ENCODE measurements at regions not wholly inside any gene's neighbourhood (a gene's known extent, or its start where the extent isn't known, plus 50 kb on each side); places are given as distances from the start of the nearest gene placed in this dataset.

DNA sequence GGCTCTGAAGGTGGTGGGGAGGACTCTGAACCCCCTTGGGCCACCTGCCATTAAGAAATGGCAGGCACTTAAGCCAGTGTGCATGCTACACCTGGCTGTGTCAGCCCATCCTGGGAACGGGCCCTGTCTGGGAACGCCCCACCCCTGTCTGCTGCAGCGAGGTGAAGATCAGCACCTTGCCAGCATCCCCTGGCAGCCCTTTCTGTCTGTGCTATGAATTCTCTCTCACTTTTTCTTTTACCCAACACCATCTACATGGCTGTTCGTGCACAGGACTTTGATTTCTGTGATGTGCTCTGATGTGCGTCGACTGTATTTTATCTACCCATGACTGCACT is 452.9 kb upstream of the B3GAT1 start:
- no peak for ATAC-seq (ENCODE audit: low read depth)
- TF ChIP-seq, protein P1, sequence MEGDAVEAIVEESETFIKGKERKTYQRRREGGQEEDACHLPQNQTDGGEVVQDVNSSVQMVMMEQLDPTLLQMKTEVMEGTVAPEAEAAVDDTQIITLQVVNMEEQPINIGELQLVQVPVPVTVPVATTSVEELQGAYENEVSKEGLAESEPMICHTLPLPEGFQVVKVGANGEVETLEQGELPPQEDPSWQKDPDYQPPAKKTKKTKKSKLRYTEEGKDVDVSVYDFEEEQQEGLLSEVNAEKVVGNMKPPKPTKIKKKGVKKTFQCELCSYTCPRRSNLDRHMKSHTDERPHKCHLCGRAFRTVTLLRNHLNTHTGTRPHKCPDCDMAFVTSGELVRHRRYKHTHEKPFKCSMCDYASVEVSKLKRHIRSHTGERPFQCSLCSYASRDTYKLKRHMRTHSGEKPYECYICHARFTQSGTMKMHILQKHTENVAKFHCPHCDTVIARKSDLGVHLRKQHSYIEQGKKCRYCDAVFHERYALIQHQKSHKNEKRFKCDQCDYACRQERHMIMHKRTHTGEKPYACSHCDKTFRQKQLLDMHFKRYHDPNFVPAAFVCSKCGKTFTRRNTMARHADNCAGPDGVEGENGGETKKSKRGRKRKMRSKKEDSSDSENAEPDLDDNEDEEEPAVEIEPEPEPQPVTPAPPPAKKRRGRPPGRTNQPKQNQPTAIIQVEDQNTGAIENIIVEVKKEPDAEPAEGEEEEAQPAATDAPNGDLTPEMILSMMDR (IDR thresholded peaks at IDR 0.05; ENCODE audit: poor library complexity, severe bottlenecking): no peak
- H3K27me3 ChIP-seq (ENCODE audit: insufficient read depth, poor library complexity, severe bottlenecking): peaks cover 13% of the 10 kb centered on the region

GRCh38 chr11:134864233-134864967 is 452.4 kb upstream of the B3GAT1 start:
- no peak for ATAC-seq (ENCODE audit: low read depth)
- TF ChIP-seq, protein P1 (IDR thresholded peaks at IDR 0.05; ENCODE audit: poor library complexity, severe bottlenecking): no peak
- Histone ChIP-seq H3K27me3 (ENCODE audit: insufficient read depth, poor library complexity, severe bottlenecking) (peaks cover 13% of the 10 kb centered on the region), H3K9me3 (ENCODE audit: severe bottlenecking) (no peaks in the 10 kb centered on the region), H3K4me1 (ENCODE audit: insufficient read depth, poor library complexity, severe bottlenecking) (no peaks in the 10 kb centered on the region), H3K4me3 (ENCODE audit: severe bottlenecking) (no peak overlapping the region), H3K36me3 (ENCODE audit: low read depth) (no peaks in the 10 kb centered on the region), H3K27ac (ENCODE audit: poor library complexity, severe bottlenecking) (no peak overlapping the region)
- no peak for DNase-seq (ENCODE audit: low spot score)

More for the DNA sequence above, 452.9 kb upstream of the B3GAT1 start:
- Histone ChIP-seq H3K4me3 (ENCODE audit: severe bottlenecking) (no peak overlapping the region), H3K4me1 (ENCODE audit: insufficient read depth, poor library complexity, severe bottlenecking) (no peaks in the 10 kb centered on the region), H3K27ac (ENCODE audit: poor library complexity, severe bottlenecking) (no peak overlapping the region), H3K9me3 (ENCODE audit: severe bottlenecking) (no peaks in the 10 kb centered on the region), H3K36me3 (ENCODE audit: low read depth) (no peaks in the 10 kb centered on the region)
- DNase-seq (ENCODE audit: low spot score): no peak

DNA sequence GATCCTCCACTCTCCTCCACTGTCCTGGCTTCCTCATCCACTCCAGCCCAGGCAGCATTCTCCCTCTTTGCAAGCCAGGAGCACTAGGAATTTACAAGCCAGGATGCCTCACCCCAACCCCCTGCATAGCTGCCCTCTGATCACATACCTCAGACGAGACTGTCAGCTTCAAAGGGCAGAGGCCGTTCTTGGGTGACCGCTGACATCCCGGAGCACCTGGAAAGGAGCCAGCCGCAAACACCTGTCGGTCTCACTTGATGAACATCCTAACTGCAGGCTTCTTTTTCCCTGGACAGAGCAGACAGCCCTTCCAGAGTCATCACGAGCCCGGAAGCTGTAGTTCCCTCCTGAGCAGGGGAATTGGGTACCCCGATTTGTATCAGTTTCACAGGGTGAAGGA is 451.3 kb upstream of the B3GAT1 start:
- Histone ChIP-seq H3K4me3 (ENCODE audit: severe bottlenecking) (no peak overlapping the region), H3K4me1 (ENCODE audit: insufficient read depth, poor library complexity, severe bottlenecking) (no peaks in the 10 kb centered on the region), H3K36me3 (ENCODE audit: low read depth) (no peaks in the 10 kb centered on the region), H3K27ac (ENCODE audit: poor library complexity, severe bottlenecking) (no peak overlapping the region), H3K9me3 (ENCODE audit: severe bottlenecking) (no peaks in the 10 kb centered on the region), H3K27me3 (ENCODE audit: insufficient read depth, poor library complexity, severe bottlenecking) (peaks cover 13% of the 10 kb centered on the region)
- ATAC-seq (ENCODE audit: low read depth) (no peak), DNase-seq (ENCODE audit: low spot score) (no peak)
- TF ChIP-seq, protein P1 (IDR thresholded peaks at IDR 0.05; ENCODE audit: poor library complexity, severe bottlenecking): no peak

DNA sequence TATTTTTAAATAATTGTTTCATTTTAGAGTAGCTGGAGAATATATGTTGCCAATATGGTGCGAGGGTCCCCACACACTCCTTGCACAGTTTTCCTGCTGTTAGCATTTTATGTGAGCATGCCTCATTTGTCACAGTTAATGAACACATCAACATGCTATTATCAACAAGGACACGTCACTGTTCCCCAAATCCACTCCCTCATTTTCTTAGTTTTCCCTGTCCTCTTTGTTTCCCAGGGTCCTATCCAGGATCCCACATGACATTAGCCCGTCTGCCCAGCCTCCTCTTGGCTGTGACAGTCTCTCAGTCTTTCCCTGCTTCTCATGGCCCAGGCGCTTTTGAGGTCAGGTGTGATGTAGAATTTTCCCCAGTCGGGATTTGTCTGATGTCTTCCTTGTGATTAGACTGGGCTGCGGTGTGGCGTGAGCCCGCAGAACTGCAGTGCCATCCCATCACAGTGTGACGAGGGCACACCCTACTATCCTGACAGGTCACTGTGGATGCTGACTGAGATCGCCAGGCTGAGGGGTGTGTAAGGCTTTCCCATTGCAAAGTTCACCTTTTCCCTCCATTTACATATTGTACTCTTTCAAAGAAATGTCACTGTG is 450.6 kb upstream of the B3GAT1 start:
- no peak overlapping the region for H3K27ac ChIP-seq (ENCODE audit: poor library complexity, severe bottlenecking)
- no peaks in the 10 kb centered on the region for H3K4me1 ChIP-seq (ENCODE audit: insufficient read depth, poor library complexity, severe bottlenecking)
- H3K4me3 ChIP-seq (ENCODE audit: severe bottlenecking): no peak overlapping the region
- H3K9me3 ChIP-seq (ENCODE audit: severe bottlenecking): no peaks in the 10 kb centered on the region
- TF ChIP-seq, protein P1 (IDR thresholded peaks at IDR 0.05; ENCODE audit: poor library complexity, severe bottlenecking): no peak
- DNase-seq (ENCODE audit: low spot score) (no peak), ATAC-seq (ENCODE audit: low read depth) (no peak)
- H3K27me3 ChIP-seq (ENCODE audit: insufficient read depth, poor library complexity, severe bottlenecking): peaks cover 13% of the 10 kb centered on the region
- no peaks in the 10 kb centered on the region for H3K36me3 ChIP-seq (ENCODE audit: low read depth)

DNA sequence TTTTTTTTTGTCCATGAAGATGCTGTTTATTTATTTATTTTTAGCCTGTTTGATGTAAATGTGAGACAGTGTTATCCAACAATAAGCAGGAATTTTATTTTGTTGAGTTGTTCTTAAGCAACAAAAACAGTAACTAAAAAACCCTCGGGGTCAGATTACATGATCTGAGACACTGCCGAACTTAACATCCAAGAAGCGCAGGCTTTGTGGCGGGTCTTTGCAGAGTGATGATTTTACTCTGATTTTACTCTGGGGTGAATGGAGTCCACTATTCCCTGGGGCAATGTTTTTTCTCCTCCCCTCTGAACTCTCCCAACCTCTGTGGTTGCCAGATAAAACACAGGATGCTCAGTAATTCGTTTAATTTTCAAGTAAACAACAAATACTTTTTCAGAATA is 450.1 kb upstream of the B3GAT1 start:
- TF ChIP-seq, protein P1 (IDR thresholded peaks at IDR 0.05; ENCODE audit: poor library complexity, severe bottlenecking): no peak
- Histone ChIP-seq H3K9me3 (ENCODE audit: severe bottlenecking) (no peaks in the 10 kb centered on the region), H3K4me1 (ENCODE audit: insufficient read depth, poor library complexity, severe bottlenecking) (no peaks in the 10 kb centered on the region), H3K27me3 (ENCODE audit: insufficient read depth, poor library complexity, severe bottlenecking) (peaks cover 13% of the 10 kb centered on the region), H3K4me3 (ENCODE audit: severe bottlenecking) (no peak overlapping the region), H3K27ac (ENCODE audit: poor library complexity, severe bottlenecking) (no peak overlapping the region), H3K36me3 (ENCODE audit: low read depth) (no peaks in the 10 kb centered on the region)
- ATAC-seq (ENCODE audit: low read depth) (no peak), DNase-seq (ENCODE audit: low spot score) (no peak)
